GM12878 (cell line): ENCODE measurements at regions not wholly inside any gene's neighbourhood (a gene's known extent, or its start where the extent isn't known, plus 50 kb on each side); places are given as distances from the start of the nearest gene placed in this dataset.

Experiments
- ATAC-seq: fragments of 200-7000 bp; cut with Tn5 transposase; 3 replicates; pipeline ENCODE4 v1.9.1; 2020; ENCODE audit warnings: mild to moderate bottlenecking, moderate library complexity
- BruUV-seq: library from RNA; stranded (reverse); fragments of 400-500 nt; replicated peaks from 2 replicates; lab custom pipeline; 2021; lab: Mats Ljungman, UMichigan
- CTCF ChIA-PET: fragments of 300-600 bp; sonication (Branson Sonifier 250); formaldehyde crosslinking; extraction: SDS; loops from one replicate; lab custom pipeline; 2021; ENCODE audit warnings: inconsistent platforms; lab: Yijun Ruan, JAX
- POLR2A ChIA-PET: fragments of 350-600 bp; formaldehyde crosslinking; extraction: SDS; loops from one replicate; lab custom pipeline; 2021; ENCODE audit warnings: inconsistent platforms; lab: Charles Lee
- RAD21 ChIA-PET: fragments of 300-600 bp; sonication (Branson Sonifier 250); formaldehyde crosslinking; loops from one replicate; lab custom pipeline; 2023; ENCODE audit warnings: antibody characterized with exemption; ENCODE audit not compliant: unreplicated experiment; lab: Charles Lee
- SMC1A ChIA-PET: fragments of 300-600 bp; sonication (Branson Sonifier 250); formaldehyde crosslinking; loops from one replicate; lab custom pipeline; 2023; ENCODE audit not compliant: unreplicated experiment, uncharacterized antibody; lab: Charles Lee
- DNase-seq: peaks from one replicate; pipeline ENCODE4 v3.0.0-alpha.2; 2011; ENCODE audit warnings: low read depth, low spot score
- FAIRE-seq: peaks from 3 replicates; lab custom pipeline; 2011; peaks lifted over from hg19 to GRCh38; lab: Jason Lieb, UNC
- H2AFZ ChIP-seq: 2 replicates; pipeline ENCODE4 v1.6.0; 2011; ENCODE audit warnings: low read depth, low read length, control low read depth; ENCODE audit not compliant: control insufficient read depth
- H3K27ac ChIP-seq: 2 replicates; pipeline ENCODE4 v1.5.1; 2011; ENCODE audit warnings: control low read depth; ENCODE audit not compliant: control insufficient read depth, insufficient read depth
- H3K27me3 ChIP-seq, 2 experiments: replicated peaks in 1 of 2; 2 replicates each; pipeline versions ENCODE4 v1.6.0 to v1.6.1; 2011; ENCODE audit warnings: low read length in 1 of 2; ENCODE audit not compliant: control insufficient read depth in 2 of 2, insufficient read depth in 2 of 2
- H3K36me3 ChIP-seq, 2 experiments: 2 replicates each; pipeline ENCODE4 v1.5.1; 2011; ENCODE audit warnings: low read length in 1 of 2; ENCODE audit not compliant: control insufficient read depth in 2 of 2, insufficient read depth in 2 of 2
- H3K4me1 ChIP-seq: 2 replicates; pipeline ENCODE4 v1.6.1; 2011; ENCODE audit warnings: mild to moderate bottlenecking, low read length, moderate library complexity, mixed read lengths; ENCODE audit not compliant: control insufficient read depth, insufficient read depth
- H3K4me2 ChIP-seq: 2 replicates; pipeline ENCODE4 v1.6.0; 2011; ENCODE audit warnings: control low read depth; ENCODE audit not compliant: control insufficient read depth, insufficient read depth
- H3K4me3 ChIP-seq: fragments of 200-600 bp; sonication (generic); 2 replicates; pipeline ENCODE4 v1.5.1; 2016
- H3K79me2 ChIP-seq: 2 replicates; pipeline ENCODE4 v1.6.0; 2011; ENCODE audit warnings: low read length; ENCODE audit not compliant: control insufficient read depth, insufficient read depth
- H3K9ac ChIP-seq: 2 replicates; pipeline ENCODE4 v1.8.0; 2011; ENCODE audit warnings: low read length, control low read depth, mixed read lengths; ENCODE audit not compliant: control insufficient read depth, insufficient read depth
- H3K9me3 ChIP-seq: replicated peaks from 3 replicates; pipeline ENCODE4 v1.5.1; 2011; ENCODE audit warnings: mild to moderate bottlenecking, low read length; ENCODE audit not compliant: control insufficient read depth, insufficient read depth
- H4K20me1 ChIP-seq: 2 replicates; pipeline ENCODE4 v1.6.0; 2011; ENCODE audit not compliant: control insufficient read depth, insufficient read depth
- BACH1 ChIP-seq: fragments of 450-650 bp; IDR thresholded peaks from 2 replicates; pipeline ENCODE4 v1.6.1; 2017; ENCODE audit warnings: mild to moderate bottlenecking, borderline replicate concordance
- BMI1 ChIP-seq: fragments of 450-650 bp; IDR thresholded peaks from 2 replicates; pipeline ENCODE4 v1.6.1; 2016; ENCODE audit warnings: mild to moderate bottlenecking, moderate library complexity, borderline replicate concordance
- CHD1 ChIP-seq: IDR thresholded peaks from 2 replicates; pipeline ENCODE4 v1.6.1; 2012; ENCODE audit warnings: low read depth, low read length, improper control_type of control experiment
- CTCF ChIP-seq, 3 experiments: IDR thresholded peaks in 2 of 3; conservative IDR thresholded peaks in 1 of 3; 2 replicates each; pipeline ENCODE4 v1.5.1; 2011; ENCODE audit warnings: low read depth in 3 of 3, low read length in 3 of 3, mild to moderate bottlenecking in 3 of 3, control low read depth in 2 of 3, moderate library complexity in 2 of 3, inconsistent platforms in 1 of 3, mixed read lengths in 1 of 3; ENCODE audit not compliant: control insufficient read depth in 2 of 3, insufficient read depth in 1 of 3; ENCODE audit errors: extremely low read depth in 1 of 3
- HCFC1 ChIP-seq: fragments of 150-350 bp; IDR thresholded peaks from 2 replicates; pipeline ENCODE4 v1.6.1; 2014; ENCODE audit warnings: low read length
- NFIC ChIP-seq: IDR thresholded peaks from 2 replicates; pipeline ENCODE4 v1.6.1; 2012; ENCODE audit warnings: low read depth, mild to moderate bottlenecking, inconsistent platforms, low read length, moderate library complexity
- NFYB ChIP-seq: IDR thresholded peaks from 2 replicates; pipeline ENCODE4 v1.6.1; 2011; ENCODE audit warnings: low read depth, mild to moderate bottlenecking, low read length, improper control_type of control experiment, moderate library complexity; ENCODE audit not compliant: insufficient read depth
- RAD51 ChIP-seq: fragments of 450-650 bp; IDR thresholded peaks from 2 replicates; pipeline ENCODE4 v1.6.1; 2016; ENCODE audit warnings: moderate library complexity, mild to moderate bottlenecking, inconsistent platforms
- REST ChIP-seq: IDR thresholded peaks from 2 replicates; pipeline ENCODE4 v1.6.1; 2012; ENCODE audit warnings: mild to moderate bottlenecking, low read depth, low read length
- ZNF207 ChIP-seq: fragments of 450-650 bp; IDR thresholded peaks from 2 replicates; pipeline ENCODE4 v1.6.1; 2014; ENCODE audit warnings: antibody characterized with exemption, mild to moderate bottlenecking, borderline replicate concordance
- ZNF274 ChIP-seq: IDR thresholded peaks from one replicate; pipeline ENCODE4 v1.8.0; 2011; ENCODE audit not compliant: insufficient read length, insufficient read depth
- WGBS: methylation state at CpG from one replicate; pipeline ENCODE4 v1.1.6; 2016; ENCODE audit warnings: low lambda C conversion rate; ENCODE audit not compliant: insufficient replicate concordance, insufficient coverage; ENCODE audit errors: missing lambda C conversion rate; 5-methylcytosine and 5-hydroxymethylcytosine counted together
- in situ Hi-C: fragments of 300-500 bp; cut with MboI; formaldehyde crosslinking; loops from 9 replicates; pipeline ENCODE4 v1.14.3; 2018; ENCODE audit warnings: mixed read lengths
- intact Hi-C: fragments of 100-400 bp; cut with micrococcal nuclease; formaldehyde crosslinking; loops from one replicate; pipeline ENCODE4 v1.14.2; 2022; ENCODE audit not compliant: unreplicated experiment
- TF ChIP-seq, protein P1 (sequence below): IDR thresholded peaks from 2 replicates; pipeline ENCODE4 v1.6.1; 2011; ENCODE audit warnings: mild to moderate bottlenecking, low read depth, low read length, moderate library complexity; ENCODE audit not compliant: insufficient replicate concordance
- TF ChIP-seq, protein P2 (sequence below): fragments of 450-650 bp; IDR thresholded peaks from 2 replicates; pipeline ENCODE4 v1.6.1; 2016; ENCODE audit warnings: mild to moderate bottlenecking, moderate library complexity, borderline replicate concordance

- SMC1A ChIA-PET = interaction anchor here (1.0 to 3.3 kb wide), 9 partner anchors 9 to 25 kb away, joined by 3 to 14 read pairs (median 4); no protein-coding TSS in a partner anchor
- FAIRE-seq = no peak
- WGBS = 38% methylated on average over 1 of the region's 1 CpG
- TF ChIP-seq RAD51 = no peak
- TF ChIP-seq, protein P1, sequence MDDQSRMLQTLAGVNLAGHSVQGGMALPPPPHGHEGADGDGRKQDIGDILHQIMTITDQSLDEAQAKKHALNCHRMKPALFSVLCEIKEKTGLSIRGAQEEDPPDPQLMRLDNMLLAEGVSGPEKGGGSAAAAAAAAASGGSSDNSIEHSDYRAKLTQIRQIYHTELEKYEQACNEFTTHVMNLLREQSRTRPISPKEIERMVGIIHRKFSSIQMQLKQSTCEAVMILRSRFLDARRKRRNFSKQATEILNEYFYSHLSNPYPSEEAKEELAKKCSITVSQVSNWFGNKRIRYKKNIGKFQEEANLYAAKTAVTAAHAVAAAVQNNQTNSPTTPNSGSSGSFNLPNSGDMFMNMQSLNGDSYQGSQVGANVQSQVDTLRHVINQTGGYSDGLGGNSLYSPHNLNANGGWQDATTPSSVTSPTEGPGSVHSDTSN = no peak
- TF ChIP-seq REST = no peak
- no peak for TF ChIP-seq NFYB
- TF ChIP-seq CHD1 = no peak
- no peak for TF ChIP-seq ZNF207
- no peak for TF ChIP-seq BMI1
- no peak for TF ChIP-seq NFIC
- TF ChIP-seq, protein P2, sequence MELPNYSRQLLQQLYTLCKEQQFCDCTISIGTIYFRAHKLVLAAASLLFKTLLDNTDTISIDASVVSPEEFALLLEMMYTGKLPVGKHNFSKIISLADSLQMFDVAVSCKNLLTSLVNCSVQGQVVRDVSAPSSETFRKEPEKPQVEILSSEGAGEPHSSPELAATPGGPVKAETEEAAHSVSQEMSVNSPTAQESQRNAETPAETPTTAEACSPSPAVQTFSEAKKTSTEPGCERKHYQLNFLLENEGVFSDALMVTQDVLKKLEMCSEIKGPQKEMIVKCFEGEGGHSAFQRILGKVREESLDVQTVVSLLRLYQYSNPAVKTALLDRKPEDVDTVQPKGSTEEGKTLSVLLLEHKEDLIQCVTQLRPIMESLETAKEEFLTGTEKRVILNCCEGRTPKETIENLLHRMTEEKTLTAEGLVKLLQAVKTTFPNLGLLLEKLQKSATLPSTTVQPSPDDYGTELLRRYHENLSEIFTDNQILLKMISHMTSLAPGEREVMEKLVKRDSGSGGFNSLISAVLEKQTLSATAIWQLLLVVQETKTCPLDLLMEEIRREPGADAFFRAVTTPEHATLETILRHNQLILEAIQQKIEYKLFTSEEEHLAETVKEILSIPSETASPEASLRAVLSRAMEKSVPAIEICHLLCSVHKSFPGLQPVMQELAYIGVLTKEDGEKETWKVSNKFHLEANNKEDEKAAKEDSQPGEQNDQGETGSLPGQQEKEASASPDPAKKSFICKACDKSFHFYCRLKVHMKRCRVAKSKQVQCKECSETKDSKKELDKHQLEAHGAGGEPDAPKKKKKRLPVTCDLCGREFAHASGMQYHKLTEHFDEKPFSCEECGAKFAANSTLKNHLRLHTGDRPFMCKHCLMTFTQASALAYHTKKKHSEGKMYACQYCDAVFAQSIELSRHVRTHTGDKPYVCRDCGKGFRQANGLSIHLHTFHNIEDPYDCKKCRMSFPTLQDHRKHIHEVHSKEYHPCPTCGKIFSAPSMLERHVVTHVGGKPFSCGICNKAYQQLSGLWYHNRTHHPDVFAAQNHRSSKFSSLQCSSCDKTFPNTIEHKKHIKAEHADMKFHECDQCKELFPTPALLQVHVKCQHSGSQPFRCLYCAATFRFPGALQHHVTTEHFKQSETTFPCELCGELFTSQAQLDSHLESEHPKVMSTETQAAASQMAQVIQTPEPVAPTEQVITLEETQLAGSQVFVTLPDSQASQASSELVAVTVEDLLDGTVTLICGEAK = no peak
- TF ChIP-seq HCFC1 = no peak
- no peak for TF ChIP-seq BACH1
- TF ChIP-seq ZNF274 = no peak
- no peak for TF ChIP-seq CTCF (IDR thresholded peaks at IDR 0.05 in 2 of 3, conservative IDR thresholded peaks at IDR 0.05 in 1 of 3; ENCODE audit: control insufficient read depth in 2 of 3, extremely low read depth in 1 of 3, insufficient read depth in 1 of 3, low read depth in 3 of 3, low read length in 3 of 3)
Observed at GRCh38 chr11:121358760-121359159, 66.2 kb downstream of the SC5D start.

More at GRCh38 chr11:121358760-121359159, 66.2 kb downstream of the SC5D start:
- ATAC-seq = no peak
- H3K9ac ChIP-seq = no peak overlapping the region
- intact Hi-C loops (no loop called here), in situ Hi-C loops (no loop called here)
- no peak for DNase-seq
- no peaks in the 10 kb centered on the region for H4K20me1 ChIP-seq
- H3K79me2 ChIP-seq = no peaks in the 10 kb centered on the region
- H3K4me3 ChIP-seq = no peak overlapping the region
- POLR2A ChIA-PET = interaction anchor here (0.9 to 1.1 kb wide), 2 partner anchors 10 to 15 kb away, joined by 3 to 4 read pairs; no protein-coding TSS in a partner anchor
- no peak overlapping the region for H3K4me2 ChIP-seq
- no peak overlapping the region for H2AFZ ChIP-seq
- RAD21 ChIA-PET = interaction anchor here (1.0 to 1.2 kb wide), 4 partner anchors 8 to 23 kb away, joined by 3 to 6 read pairs (median 3); no protein-coding TSS in a partner anchor
- no peaks in the 10 kb centered on the region for H3K27me3 ChIP-seq
- H3K4me1 ChIP-seq = no peaks in the 10 kb centered on the region
- no peaks in the 10 kb centered on the region for H3K36me3 ChIP-seq
- H3K9me3 ChIP-seq = no peaks in the 10 kb centered on the region; the same call in 2 of the 3 replicates
- CTCF ChIA-PET = interaction anchor here (0.7 to 2.0 kb wide), 11 partner anchors 8 to 234 kb away, joined by 3 to 6 read pairs (median 3); no protein-coding TSS in a partner anchor
- BruUV-seq = no TSS peak
- no peak overlapping the region for H3K27ac ChIP-seq
